HepG2 (cell line): ENCODE measurements at regions not wholly inside any gene's neighbourhood (a gene's known extent, or its start where the extent isn't known, plus 50 kb on each side); places are given as distances from the start of the nearest gene placed in this dataset.

ENCODE experiments used
- CREB1 ChIP-seq, 2 experiments: fragments of 450-650 bp in 1 of 2; IDR thresholded peaks; 2 replicates each; pipeline ENCODE4 v1.6.1; 2016 to 2017; ENCODE audit warnings: control low read depth in 1 of 2, mild to moderate bottlenecking in 1 of 2, missing compliant biosample characterization in 1 of 2, missing genetic modification characterization in 1 of 2
- ELF1 ChIP-seq: sonication (generic); formaldehyde crosslinking; IDR thresholded peaks from 2 replicates; pipeline ENCODE4 v1.4.0; 2020; ENCODE audit warnings: missing genetic modification reagents
- GMEB2 ChIP-seq: IDR thresholded peaks from 2 replicates; pipeline ENCODE4 v1.6.1; 2016; ENCODE audit warnings: missing biosample characterization, missing genetic modification reagents, low read depth
- IKZF4 ChIP-seq: sonication (generic); formaldehyde crosslinking; IDR thresholded peaks from 2 replicates; pipeline ENCODE4 v1.5.1; 2020; ENCODE audit warnings: borderline replicate concordance, mild to moderate bottlenecking, low read depth, missing genetic modification reagents; ENCODE audit errors: not compliant biosample characterization
- PRMT3 ChIP-seq: sonication (generic); formaldehyde crosslinking; IDR thresholded peaks from 2 replicates; pipeline ENCODE4 v1.8.1; 2022; ENCODE audit warnings: low read depth, mild to moderate bottlenecking, moderate library complexity, missing genetic modification reagents, borderline replicate concordance
- REXO4 ChIP-seq: sonication (generic); formaldehyde crosslinking; IDR thresholded peaks from 2 replicates; pipeline ENCODE4 v1.8.0; 2022; ENCODE audit warnings: missing genetic modification reagents, mild to moderate bottlenecking, borderline replicate concordance
- RFXANK ChIP-seq: IDR thresholded peaks from 2 replicates; pipeline ENCODE4 v1.6.1; 2016
- SCMH1 ChIP-seq: sonication (generic); formaldehyde crosslinking; IDR thresholded peaks from 2 replicates; pipeline ENCODE4 v1.9.0; 2021; ENCODE audit warnings: missing genetic modification reagents, mild to moderate bottlenecking, borderline replicate concordance
- SMYD3 ChIP-seq: sonication (generic); formaldehyde crosslinking; IDR thresholded peaks from 2 replicates; pipeline ENCODE4 v1.8.1; 2023; ENCODE audit warnings: mild to moderate bottlenecking, missing genetic modification reagents
- TOE1 ChIP-seq: sonication (generic); formaldehyde crosslinking; IDR thresholded peaks from 2 replicates; pipeline ENCODE4 v1.4.0; 2020; ENCODE audit warnings: mild to moderate bottlenecking, missing genetic modification reagents
- ZFYVE20 ChIP-seq: sonication (generic); formaldehyde crosslinking; IDR thresholded peaks from 2 replicates; pipeline ENCODE4 v1.8.0; 2023; ENCODE audit warnings: low read depth, mild to moderate bottlenecking, moderate library complexity, missing genetic modification reagents, borderline replicate concordance
- ZNF180 ChIP-seq: sonication (generic); formaldehyde crosslinking; IDR thresholded peaks from 2 replicates; pipeline ENCODE4 v1.4.0; 2020; ENCODE audit warnings: low read depth, missing genetic modification reagents, borderline replicate concordance
- ZNF891 ChIP-seq: sonication (generic); formaldehyde crosslinking; IDR thresholded peaks from 2 replicates; pipeline ENCODE4 v1.5.0; 2020; ENCODE audit warnings: mild to moderate bottlenecking, missing genetic modification reagents
- TF ChIP-seq, protein P1 (sequence below): sonication (generic); formaldehyde crosslinking; IDR thresholded peaks from 2 replicates; pipeline ENCODE4 v1.4.0; 2020; ENCODE audit warnings: missing genetic modification reagents

- TF ChIP-seq SMYD3 (no peak), CREB1 (IDR thresholded peaks at IDR 0.05) (no peak), CREB1 (CRISPR knock-in tag; IDR thresholded peaks at IDR 0.05) (no peak), GMEB2 (CRISPR knock-in tag) (no peak), ZNF180 (CRISPR knock-in tag) (no peak), ZFYVE20 (CRISPR knock-in tag) (no peak), ZNF891 (CRISPR knock-in tag) (no peak), RFXANK (CRISPR knock-in tag) (no peak), SCMH1 (CRISPR knock-in tag) (no peak), ELF1 (CRISPR knock-in tag) (no peak), TOE1 (CRISPR knock-in tag) (no peak), REXO4 (CRISPR knock-in tag) (no peak), PRMT3 (CRISPR knock-in tag) (no peak), IKZF4 (CRISPR knock-in tag) (no peak)
- TF ChIP-seq, protein P1, sequence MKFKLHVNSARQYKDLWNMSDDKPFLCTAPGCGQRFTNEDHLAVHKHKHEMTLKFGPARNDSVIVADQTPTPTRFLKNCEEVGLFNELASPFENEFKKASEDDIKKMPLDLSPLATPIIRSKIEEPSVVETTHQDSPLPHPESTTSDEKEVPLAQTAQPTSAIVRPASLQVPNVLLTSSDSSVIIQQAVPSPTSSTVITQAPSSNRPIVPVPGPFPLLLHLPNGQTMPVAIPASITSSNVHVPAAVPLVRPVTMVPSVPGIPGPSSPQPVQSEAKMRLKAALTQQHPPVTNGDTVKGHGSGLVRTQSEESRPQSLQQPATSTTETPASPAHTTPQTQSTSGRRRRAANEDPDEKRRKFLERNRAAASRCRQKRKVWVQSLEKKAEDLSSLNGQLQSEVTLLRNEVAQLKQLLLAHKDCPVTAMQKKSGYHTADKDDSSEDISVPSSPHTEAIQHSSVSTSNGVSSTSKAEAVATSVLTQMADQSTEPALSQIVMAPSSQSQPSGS (CRISPR knock-in tag) = no peak
Measured at GRCh38 chr13:33388286-33388998, 102.9 kb upstream of the STARD13 start (continued).
